ENCODE measurements at regions not wholly inside any gene's neighbourhood (a gene's known extent, or its start where the extent isn't known, plus 50 kb on each side); places are given as distances from the start of the nearest gene placed in this dataset.

DNA sequence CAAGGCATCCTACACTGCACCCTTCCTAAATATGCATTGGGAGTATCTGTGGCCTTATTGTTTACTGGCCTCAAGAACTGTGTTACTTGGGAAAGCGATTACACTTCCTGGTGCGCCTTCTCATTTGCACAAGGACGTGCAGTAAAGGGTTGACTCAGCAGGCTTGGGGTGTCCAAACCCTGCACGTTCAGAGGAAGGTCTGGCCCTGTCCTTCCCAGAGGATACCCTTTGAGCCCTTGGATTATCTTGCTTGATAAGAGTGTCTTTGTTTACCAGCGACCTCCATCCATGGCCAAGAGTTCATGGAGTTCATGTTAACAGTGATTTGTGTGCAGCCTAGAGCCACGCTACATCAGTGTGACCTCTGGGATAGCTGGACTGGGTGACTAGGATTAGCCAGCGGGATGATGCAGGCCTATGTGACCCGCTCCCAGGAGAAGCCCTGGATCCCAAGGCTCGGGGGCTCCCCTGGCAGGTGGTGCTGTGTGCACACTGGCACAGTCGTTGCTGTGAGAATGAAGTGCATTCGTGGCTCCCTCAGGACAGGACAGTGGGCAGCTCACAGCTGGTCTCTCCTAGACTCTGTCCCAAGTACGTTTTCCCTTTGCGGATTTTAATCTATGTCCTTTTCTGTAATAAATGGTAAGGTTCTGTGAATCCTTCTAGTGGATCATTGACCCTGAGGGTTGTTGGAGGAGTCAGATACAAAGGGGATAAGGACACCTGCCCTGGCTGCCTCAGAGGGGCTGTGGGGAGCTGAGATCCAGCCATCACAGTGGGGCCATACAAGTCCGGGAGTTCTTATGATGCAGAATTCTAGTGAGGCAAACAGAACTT, 73.5 kb downstream of the TTLL2 start (continued):
- TF ChIP-seq XRCC5 (optimal IDR thresholded peaks at IDR 0.05; ENCODE audit: low read length) (peak; percentile 62), CHCHD3 (CRISPR knock-in tag; IDR thresholded peaks at IDR 0.05) (no peak), MATR3 (CRISPR knock-in tag; IDR thresholded peaks at IDR 0.05) (no peak), ZNF720 (CRISPR knock-in tag; IDR thresholded peaks at IDR 0.05) (no peak), ZKSCAN1 (IDR thresholded peaks at IDR 0.05; ENCODE audit: low read length) (no peak), ZNF251 (CRISPR knock-in tag; IDR thresholded peaks at IDR 0.05) (no peak), ZNF615 (CRISPR knock-in tag; IDR thresholded peaks at IDR 0.05; ENCODE audit: borderline replicate concordance) (no peak), ZNF263 (CRISPR knock-in tag; IDR thresholded peaks at IDR 0.05) (peak; percentile 84), ZNF33B (CRISPR knock-in tag; IDR thresholded peaks at IDR 0.05) (peak; percentile 83; the same call in 1 of the 2 replicates), BCLAF1 (IDR thresholded peaks at IDR 0.05) (no peak), GTF2F1 (IDR thresholded peaks at IDR 0.05; ENCODE audit: low read length) (no peak), DNMT3B (CRISPR knock-in tag; conservative IDR thresholded peaks at IDR 0.05) (no peak), ZNF331 (CRISPR knock-in tag; IDR thresholded peaks at IDR 0.05) (peak; percentile 96), NFKBIZ (CRISPR knock-in tag; IDR thresholded peaks at IDR 0.05) (peak; percentile 86; the same call in 1 of the 2 replicates), ONECUT2 (CRISPR knock-in tag; IDR thresholded peaks at IDR 0.05) (0 out of 2 replicates have a peak, but pooled peaks have one; percentile 47), HOMEZ (CRISPR knock-in tag; IDR thresholded peaks at IDR 0.05; ENCODE audit: low read depth) (peak; percentile 87; the same call in 1 of the 2 replicates), ARNT2 (CRISPR knock-in tag; IDR thresholded peaks at IDR 0.05; ENCODE audit: low read depth) (0 out of 2 replicates have a peak, but pooled peaks have one; percentile 55)
- TF ChIP-seq, protein P1, sequence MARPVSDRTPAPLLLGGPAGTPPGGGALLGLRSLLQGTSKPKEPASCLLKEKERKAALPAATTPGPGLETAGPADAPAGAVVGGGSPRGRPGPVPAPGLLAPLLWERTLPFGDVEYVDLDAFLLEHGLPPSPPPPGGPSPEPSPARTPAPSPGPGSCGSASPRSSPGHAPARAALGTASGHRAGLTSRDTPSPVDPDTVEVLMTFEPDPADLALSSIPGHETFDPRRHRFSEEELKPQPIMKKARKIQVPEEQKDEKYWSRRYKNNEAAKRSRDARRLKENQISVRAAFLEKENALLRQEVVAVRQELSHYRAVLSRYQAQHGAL (CRISPR knock-in tag; IDR thresholded peaks at IDR 0.05; ENCODE audit: not compliant biosample characterization): no peak
- TF ChIP-seq, protein P2, sequence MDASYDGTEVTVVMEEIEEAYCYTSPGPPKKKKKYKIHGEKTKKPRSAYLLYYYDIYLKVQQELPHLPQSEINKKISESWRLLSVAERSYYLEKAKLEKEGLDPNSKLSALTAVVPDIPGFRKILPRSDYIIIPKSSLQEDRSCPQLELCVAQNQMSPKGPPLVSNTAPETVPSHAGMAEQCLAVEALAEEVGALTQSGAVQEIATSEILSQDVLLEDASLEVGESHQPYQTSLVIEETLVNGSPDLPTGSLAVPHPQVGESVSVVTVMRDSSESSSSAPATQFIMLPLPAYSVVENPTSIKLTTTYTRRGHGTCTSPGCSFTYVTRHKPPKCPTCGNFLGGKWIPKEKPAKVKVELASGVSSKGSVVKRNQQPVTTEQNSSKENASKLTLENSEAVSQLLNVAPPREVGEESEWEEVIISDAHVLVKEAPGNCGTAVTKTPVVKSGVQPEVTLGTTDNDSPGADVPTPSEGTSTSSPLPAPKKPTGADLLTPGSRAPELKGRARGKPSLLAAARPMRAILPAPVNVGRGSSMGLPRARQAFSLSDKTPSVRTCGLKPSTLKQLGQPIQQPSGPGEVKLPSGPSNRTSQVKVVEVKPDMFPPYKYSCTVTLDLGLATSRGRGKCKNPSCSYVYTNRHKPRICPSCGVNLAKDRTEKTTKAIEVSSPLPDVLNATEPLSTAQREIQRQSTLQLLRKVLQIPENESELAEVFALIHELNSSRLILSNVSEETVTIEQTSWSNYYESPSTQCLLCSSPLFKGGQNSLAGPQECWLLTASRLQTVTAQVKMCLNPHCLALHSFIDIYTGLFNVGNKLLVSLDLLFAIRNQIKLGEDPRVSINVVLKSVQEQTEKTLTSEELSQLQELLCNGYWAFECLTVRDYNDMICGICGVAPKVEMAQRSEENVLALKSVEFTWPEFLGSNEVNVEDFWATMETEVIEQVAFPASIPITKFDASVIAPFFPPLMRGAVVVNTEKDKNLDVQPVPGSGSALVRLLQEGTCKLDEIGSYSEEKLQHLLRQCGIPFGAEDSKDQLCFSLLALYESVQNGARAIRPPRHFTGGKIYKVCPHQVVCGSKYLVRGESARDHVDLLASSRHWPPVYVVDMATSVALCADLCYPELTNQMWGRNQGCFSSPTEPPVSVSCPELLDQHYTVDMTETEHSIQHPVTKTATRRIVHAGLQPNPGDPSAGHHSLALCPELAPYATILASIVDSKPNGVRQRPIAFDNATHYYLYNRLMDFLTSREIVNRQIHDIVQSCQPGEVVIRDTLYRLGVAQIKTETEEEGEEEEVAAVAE (CRISPR knock-in tag; IDR thresholded peaks at IDR 0.05; ENCODE audit: borderline replicate concordance): peak; percentile 89
- TF ChIP-seq, protein P3, sequence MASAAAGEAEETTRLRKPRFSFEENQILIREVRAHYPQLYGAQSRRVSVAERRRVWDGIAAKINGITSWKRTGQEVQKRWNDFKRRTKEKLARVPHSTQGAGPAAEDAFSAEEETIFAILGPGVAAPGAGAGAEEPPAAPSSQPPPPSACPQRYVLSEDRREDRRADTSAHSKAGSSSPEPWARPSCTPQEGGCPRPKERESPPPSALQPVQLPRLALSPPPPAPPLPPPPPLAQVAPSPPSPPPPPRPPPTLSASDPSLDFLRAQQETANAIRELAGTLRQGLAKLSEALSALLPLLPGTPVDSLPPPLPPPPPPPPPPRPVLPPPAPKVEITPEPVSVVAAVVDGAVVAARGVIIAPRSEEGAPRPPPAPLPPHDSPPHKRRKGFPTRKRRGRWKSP (CRISPR knock-in tag; IDR thresholded peaks at IDR 0.05): peak; percentile 93
